CD1c-positive myeloid dendritic cell (primary cell): ENCODE measurements at regions not wholly inside any gene's neighbourhood (a gene's known extent, or its start where the extent isn't known, plus 50 kb on each side); places are given as distances from the start of the nearest gene placed in this dataset.

Source experiments
- DNase-seq: peaks from one replicate; pipeline ENCODE4 v3.0.0-alpha.2; 2016; ENCODE audit errors: extremely low spot score

DNA sequence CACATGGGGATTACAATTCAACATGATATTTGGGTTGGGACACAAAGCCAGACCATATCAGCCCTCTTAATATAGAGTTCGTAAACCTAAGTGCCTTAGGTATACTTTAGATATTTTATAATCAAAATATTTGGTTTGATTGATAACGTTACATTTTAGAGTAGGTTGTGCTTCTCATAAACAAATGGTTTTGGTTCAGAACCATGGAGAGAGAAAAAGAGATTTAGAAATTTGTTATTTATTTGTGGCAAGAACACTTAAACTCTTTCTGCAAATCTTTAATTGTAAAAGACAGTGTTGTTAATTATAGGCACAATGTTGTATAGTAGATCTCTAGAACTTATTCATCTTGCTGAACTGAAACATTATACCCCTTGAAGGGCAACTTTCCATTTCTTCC lies 298.8 kb downstream of the TENT4A start:
- DNase-seq = no peak

DNA sequence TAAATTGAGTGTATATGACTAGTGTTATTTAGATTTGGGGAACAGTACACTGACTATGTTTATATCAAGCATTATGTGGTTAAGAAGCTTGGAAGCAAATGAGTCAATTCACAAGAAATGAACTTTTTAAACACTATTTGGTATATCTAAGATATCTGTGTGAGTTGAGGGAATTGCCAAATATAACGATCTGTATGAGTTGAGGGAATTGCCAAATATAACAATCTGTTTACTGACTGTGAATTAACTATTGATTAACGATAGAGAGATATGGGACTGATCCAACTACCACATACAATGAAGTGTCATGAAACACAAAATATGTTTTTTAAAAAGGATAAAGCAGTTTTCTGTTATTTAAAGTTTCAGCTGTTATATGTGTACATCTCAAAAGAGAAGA lies 301.4 kb downstream of the TENT4A start:
- DNase-seq = no peak

DNA sequence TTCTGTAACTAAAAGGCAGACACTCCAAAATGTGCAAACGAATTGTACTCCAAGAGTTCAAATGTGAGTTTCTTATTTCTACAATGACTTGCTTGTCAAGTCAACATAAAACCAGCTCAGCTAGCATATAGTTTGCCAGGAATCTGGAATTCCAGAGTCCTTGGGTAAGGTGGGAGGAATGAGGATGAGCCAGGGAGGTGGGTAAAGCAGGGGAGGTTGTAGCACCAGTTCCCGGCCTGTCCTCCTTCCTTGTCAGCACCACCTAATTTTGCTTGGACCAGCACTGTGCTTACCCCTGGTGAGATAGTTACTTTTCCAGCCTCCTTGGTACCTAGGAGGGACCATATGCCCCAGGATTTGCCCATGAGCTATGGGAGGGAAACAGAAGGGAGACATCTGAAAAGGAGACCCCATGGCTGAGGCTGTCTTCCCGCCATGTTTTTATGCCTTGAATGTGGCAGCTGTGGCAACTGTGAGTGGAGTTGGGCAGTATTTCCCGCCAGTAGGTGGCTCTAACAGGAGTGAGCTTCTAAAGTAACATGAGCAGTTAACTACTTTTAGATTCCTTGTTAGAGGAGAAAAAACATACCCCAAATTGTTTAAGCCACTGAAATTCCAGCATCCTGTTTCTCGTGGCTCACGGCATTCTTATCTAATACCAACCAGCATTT lies 302.5 kb downstream of the TENT4A start:
- no peak for DNase-seq

DNA sequence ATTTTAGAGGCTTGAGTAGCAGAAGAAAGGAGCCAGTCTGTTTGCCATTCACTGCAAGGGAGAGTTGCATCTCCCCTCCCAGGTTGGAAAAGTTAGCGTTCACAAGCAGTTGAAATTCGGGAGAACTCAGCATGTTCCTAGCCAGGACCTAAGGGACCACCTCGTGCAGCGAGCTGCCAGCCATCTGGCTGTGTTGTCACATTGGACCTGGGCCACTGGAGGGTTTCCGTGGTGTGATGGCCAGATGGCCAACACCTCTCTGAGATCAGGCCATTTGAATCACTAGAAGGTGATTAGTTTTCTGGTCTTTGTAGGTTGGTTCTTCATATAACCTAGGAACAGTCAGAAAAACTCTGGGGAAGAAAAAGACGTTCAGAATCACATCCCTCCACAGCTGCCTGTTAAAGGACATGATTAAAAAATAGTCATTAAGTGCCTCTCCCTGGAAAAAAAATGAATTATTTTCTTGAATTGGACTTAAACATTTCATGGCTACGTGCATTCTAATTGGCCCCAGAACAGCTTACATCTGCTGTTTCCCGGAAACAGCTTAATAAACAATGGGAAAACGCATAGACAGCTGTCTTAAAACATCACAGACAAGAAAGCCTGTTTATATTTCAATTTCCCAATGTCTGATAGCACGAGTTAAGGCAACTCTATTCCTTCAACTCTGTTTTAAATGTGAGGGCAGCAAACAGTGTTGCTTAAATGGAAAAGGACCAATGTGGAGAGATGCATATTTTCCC lies 303.9 kb downstream of the TENT4A start:
- DNase-seq = no peak

DNA sequence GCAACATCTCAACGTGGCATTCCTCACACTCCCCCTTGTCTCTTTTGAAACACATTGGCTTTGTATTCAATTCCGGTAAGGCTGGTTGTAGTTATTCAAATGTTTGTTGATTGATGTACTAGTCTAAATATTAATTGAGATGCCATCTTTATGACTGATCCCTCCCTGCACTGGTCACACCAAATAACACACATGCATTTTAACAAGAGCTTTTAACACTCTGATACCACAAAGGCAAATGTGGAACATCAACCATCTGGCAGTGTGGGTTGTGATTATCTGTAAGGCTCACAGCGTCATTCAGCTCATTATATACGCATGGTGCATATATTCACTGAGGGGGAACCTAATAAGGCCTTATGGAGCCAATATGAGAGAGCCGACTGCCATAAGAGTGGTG lies 305.0 kb downstream of the TENT4A start:
- no peak for DNase-seq

DNA sequence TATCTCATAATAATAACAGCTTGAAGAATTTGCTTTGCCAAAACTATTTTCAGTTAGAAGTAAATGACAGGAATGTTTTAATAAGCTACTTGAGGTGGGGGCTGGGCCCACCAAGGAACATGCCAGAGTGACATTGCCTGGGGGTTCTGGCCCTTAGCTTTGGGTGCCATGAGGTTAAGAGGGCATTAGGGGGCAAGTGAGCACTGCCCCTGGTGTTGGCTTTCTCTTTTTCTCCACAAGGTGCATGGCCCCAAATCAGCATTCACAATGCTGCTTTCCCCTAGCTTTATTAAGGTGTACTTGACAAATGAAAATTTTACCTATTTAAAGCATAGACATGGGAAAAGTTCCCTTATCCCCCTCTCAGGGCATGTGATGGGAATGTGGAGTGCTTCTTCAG lies 305.4 kb downstream of the TENT4A start:
- DNase-seq = no peak

DNA sequence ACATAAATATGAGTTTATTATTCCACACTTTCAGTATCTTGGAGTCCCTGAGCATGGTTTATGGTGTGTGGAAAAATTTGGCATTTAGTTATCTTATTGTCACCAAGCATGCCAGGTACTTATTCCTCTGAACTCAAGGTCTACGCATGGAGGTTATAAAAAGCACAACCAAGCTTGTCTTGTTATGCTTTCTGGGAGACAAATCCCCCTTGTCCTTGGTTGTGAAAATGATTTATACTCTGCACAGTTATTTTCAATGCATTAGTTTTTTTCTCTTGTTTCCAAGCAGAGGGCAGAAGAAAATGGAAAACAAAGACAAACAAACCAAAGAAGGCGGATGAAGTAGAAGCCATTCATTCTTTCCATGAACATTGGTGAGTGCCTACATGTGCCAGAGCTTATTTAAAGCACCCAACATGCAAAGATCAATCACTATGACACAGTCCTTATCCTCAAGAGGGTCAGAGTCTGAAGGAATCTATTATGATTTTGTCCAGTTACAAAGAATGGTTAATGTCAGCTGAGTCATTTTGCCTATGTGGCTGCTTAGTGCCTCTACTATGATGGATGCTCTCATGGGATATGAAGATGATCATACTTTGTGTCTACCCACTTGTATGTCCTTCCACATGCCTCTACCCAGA lies 323.1 kb downstream of the TENT4A start:
- no peak for DNase-seq

DNA sequence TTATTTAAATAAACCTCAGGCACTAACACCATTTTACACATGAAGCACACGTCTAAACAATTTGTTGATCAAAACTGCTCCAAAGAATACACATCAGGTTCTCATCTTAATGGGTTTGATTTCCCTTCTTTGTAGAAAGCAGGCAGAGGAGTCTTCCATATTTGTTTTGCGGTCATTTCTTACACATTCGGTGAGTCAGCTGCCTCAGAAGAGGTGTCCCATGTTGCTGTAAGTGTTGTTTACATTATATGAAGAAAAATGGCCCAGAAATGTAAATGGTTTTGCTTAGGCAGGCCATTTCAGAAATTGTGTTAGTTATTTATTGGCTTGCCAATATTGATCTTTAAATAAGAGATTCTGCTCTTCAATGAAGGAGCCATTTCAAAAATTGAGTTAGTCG lies 325.8 kb downstream of the TENT4A start:
- no peak for DNase-seq

DNA sequence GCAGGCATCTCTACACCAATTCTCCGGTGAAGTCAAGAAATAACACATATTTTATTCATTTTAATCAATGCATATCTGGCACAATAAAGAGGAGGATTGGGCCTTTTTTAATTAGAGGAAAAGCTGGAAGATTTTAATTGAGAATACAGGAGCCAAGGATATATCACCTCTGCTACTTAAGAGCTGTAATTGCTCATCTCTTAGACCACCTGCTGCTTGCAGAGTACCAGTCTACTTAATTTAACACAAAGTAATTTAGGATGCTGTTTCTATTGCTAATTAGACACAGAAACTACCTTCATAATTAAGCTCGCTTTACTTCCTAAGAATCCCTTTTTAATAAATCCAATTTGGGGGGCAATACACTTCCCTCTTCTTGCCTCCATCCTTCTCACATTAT lies 326.9 kb downstream of the TENT4A start:
- DNase-seq = no peak

DNA sequence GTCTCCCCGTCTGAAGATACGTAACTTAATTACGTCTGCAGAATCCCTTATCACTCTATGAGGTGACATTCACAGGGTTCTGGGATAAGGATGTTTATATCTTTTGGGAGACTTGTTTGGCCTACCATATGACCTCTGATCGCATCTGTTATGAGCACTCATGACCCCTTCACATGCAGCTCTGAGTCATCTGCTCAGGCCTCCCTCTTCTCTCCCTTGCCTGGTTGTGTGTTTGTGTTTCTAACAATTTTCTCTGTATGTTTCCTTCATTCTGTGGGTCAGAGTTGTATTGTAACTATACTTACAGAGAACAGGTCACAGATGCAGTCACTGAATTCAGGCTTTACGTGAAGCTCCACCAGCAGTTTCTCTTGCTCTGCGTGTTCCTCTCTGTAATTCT lies 330.6 kb downstream of the TENT4A start:
- DNase-seq = no peak

DNA sequence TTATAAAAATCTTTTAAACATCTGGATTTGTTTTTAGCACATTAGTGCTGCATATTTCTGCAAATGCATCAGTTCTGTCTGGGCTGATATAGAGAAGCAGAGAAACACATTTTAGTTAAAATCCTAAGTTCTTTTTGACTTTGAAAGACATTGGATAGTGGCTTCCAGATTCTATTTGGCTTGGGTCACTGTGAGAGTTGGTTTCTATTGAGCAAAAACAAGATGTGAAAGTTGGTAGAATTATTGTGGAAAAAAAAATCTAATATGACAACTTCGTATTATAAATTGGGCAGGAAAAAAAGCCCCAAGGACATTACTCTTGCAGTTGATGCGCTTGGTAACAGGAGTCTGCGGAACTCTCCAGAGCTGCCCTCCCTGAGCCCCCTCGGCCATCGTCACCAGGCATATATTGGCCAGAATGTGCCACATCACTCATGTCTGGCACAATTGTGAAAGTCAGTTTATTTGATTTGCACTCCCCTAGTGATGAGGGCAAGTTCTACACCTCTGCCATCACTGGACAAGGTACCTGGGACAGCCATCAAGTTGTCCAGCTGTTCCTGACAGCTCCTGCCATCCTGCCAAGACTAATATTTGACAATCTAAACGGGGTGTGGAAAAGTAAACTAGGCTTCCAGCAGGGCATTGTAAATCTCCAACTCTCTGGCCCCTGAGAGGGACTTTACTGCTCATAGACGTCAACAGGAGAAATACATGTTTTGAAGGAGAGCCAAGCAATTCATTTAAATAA lies 334.5 kb downstream of the TENT4A start:
- no peak for DNase-seq

DNA sequence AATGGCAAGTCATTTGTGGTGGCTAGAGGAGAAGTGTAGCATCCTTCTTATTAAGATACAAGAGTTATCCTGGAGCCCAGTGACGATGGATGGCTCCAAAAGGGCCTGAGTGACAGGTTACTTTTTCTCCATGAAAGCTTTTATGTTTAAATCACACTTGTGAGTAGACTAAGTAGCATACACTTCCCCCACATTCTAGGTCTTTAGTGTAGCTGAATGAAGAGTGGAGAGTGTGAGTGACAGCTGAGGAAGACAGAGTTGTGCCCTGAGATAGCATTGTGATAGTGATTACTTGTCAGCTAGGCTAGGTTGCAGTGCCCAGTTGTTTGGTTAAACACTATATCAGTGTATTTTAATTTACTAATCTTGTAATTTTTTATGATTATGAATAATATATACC lies 337.8 kb downstream of the TENT4A start:
- DNase-seq = no peak

DNA sequence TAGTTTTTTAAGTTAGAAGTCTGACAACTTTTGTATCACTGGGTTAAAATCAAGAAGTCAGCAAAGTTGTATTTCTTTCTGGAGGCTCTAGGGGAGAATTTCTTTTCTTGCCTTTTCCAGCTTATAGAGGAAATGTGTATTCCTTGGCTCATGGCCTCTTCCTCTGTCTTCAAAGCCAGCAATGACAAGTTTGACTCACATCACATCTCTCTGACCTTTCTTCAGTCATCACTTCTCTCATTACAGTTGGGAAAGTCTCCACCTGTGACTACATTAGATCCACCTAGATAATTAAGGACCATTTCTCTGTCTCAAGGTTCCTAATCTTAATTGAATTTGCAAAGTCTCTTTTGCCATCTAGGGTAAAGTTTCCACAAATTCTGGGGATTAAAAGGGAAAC lies 339.9 kb downstream of the TENT4A start:
- DNase-seq = no peak

DNA sequence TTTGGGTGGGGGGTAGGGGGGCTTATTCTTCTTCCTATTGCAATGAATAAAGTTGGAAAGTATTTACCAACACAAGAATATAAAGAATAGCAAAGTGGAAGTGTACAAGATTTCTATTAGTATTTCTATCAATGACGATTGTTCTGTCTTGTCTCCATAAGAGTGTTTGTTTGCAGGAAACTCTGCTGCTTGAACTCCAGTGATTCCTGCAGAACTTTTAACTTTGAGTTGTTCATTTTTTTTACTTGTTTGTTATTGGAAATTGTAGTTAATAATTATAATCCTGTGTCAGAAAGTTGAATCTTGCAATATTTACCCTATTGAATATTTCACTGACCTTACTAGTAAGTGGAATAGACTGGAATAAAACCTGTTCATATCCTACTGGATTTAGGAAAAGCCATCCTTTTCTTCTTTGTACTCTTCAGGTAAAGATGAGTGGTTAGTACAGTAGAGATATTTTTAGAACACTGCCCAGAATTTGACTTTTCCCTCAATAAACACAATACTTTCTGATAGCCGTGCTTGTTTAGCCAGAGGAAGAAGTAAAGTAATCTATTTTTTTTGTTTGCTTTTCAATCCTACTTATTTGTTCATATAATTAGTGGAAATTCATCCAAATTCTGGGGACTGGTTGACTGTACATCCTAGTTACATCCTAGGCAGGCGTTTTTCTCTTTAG lies 340.4 kb downstream of the TENT4A start:
- DNase-seq = no peak

DNA sequence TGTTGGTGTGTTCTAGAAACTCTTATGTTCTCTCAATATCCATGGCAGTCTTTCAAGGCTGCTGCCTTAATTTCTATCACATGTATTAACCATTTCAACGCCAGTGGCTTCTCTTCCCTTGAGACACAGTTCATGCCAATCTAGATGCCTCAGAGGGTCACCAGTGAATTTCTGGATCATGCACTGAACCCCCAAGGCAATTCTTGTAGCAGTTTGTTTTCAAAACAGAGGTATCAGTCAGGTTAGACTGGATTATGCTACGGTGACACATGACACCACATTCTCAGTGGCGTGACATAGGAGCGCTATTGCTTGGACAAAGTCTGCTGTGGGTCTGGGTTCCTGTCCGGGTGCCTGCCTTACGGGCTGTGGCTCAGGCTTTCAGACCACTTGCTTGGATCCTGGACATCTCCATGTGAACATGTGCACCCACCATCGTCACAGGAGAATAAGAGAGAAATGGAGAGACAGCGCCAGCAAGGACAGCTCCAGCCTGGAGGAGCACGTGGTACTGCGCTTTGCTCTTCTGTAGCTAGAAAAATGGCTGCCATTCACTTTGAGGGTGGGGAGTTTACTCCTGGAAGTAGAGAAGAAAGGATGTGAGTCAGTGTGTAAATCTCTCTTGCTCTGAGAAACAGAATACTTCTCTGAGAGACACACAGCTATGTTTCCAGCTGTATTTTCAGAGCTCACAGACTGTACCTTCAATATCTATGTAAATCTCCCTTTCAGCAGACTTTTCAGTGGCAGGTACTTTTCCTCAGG lies 329.3 kb upstream of the ADCY2 start:
- no peak for DNase-seq

DNA sequence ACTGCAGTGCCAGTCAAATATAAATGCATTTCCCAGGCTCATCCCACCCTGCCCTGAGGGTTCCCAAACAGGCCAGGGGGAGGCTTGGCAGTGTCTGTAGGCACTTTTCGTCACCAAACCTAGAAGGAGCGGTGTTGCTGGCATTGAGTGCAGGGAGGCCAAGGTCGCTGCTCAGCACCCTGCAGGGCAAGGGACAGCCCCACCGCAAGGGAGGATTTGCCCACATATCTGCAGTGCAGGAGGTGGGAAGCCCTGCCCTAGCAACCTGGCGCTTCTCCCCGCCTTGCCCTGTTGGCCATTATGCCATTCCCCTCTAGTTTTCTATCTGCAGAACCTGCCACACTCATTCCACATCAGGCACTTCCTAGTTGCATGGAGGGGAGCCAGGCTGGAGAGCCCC lies 327.8 kb upstream of the ADCY2 start:
- no peak for DNase-seq

DNA sequence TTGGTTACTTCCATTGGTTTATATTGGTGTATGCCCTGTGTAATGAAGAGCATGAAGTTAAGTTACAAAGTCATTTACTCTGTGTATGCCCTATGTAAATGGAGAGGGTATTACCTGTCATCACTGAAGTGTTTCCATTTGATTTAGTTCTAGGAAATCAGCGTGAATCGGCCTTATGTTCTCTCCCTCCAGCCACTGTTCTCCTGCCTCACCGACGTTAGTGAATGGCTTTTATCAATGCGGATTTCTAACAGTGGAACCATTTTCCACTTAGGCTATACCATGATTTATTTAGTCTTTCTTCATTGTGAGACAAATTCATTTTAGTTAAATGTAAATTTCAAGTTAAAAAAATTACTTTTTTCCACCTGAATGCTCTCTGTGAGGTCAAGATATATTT lies 327.0 kb upstream of the ADCY2 start:
- DNase-seq = no peak

DNA sequence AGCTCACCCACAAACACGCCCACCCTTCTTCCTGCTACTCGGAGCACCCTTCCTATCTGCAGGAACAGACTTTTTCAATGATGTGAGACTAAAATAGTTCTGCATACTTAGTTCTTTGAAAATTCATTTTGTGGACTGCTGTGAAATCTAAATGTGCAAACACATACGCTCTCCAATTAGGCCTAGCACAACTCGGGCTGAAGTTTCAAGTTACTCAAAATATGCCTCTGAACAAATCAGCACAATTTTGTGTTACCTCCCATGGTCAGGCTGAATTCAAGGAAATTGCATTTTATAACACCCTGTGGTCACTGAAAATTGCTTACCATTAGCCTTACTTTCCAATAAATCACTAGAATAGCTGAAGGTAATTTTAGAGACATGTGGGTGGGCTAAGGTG lies 323.8 kb upstream of the ADCY2 start:
- no peak for DNase-seq

DNA sequence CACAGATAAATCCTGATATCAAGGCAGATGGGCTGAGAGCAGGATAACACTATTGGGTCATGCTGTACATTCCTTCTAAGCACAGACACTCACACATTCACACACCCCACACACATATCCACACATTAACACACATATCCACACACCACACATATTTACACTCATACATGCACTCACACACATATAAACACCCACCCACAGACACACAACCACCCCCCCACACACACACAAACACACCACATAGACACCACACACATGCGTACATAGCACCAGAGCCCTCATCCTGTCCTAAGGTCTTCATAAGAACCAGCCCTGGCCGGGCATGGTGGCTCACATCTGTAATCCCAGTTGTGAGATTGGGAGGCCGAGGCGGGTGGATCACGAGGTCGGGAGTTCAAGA lies 322.3 kb upstream of the ADCY2 start:
- DNase-seq = no peak

DNA sequence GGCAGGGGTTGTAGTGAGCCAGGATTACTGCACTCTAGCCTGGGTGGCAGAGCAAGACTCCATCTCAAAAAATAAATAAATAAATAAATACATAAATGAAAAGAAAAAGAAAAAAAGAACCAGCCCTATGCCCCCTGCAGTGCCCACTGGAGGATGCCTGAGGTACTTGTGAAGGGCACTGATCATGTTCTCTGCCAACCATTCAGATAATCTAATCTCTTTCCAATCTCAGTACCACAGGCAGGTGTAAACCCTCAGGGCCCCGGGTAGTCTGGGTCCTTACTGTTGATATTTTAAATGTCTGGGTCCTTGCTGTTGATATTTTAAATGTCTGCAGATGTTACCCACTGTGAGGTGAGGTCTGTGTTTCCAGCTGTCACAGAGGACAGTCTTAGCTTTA lies 321.8 kb upstream of the ADCY2 start:
- no peak for DNase-seq

DNA sequence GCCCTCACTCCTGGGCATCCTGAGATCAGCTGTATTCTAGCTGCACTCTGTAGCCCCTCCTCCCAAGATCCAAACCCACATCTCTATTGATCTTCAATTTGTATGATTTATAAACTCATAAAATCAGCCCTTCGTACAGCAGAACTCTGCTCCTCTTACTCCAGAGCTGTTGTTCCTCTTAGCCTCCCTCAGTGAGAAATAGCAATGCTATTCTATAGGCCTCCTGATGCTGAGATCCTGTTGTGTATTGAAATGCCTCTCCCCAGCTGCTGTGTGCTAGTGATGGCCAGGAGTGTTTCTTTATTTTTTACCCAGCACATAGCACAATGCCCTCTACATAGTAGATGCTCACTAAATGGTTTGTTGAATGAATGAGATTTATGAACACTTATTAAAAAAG lies 320.5 kb upstream of the ADCY2 start:
- DNase-seq = no peak
